A549 (cell line): ENCODE measurements at regions not wholly inside any gene's neighbourhood (a gene's known extent, or its start where the extent isn't known, plus 50 kb on each side); places are given as distances from the start of the nearest gene placed in this dataset.

Source experiments
- CBX8 ChIP-seq: fragments of 200-600 bp; sonication (generic); IDR thresholded peaks from 2 replicates; pipeline ENCODE4 v1.6.1; 2016
- CHD4 ChIP-seq: fragments of 200-600 bp; sonication (generic); IDR thresholded peaks from 2 replicates; pipeline ENCODE4 v1.6.1; 2016; ENCODE audit warnings: antibody characterized with exemption, mild to moderate bottlenecking, borderline replicate concordance

DNA sequence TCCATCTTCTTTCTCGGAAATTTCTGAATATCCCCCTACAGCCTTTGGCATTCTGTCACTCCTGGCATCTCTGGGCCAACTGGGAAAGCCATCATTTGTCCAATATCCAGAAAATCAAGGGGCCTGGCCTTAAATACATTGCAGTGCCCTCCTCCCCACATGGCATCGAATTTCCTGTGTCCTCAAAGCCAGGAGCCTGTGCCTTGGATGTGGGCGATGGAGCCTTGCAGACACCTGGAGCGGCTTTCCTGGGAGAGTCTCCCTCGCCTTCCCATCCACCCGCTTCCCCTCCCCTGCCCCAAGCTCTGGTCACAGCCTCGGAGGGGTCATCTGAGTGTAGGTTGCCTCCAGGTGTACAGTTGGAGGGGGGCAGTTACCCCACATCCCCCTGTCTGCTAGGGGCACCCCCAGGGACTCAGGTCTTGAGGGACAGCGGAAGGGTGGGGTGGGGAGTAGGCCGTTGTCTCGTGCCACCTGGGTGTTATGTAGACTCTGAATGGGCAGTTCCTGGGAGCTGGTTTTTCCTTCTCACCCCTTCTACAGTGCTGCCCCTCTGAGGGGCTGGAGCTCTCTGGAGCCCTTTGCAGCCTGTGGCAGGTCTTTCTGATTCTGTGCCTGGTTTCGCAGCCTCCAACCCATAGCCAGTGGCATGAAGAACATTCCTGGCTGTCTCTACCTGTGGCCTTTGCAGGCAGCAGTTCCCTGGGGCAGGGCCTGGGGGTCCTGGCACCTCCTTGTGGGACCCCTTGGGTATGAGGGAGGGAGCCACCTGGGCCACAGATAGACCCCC, 239.8 kb downstream of the SEC14L1 start:
- TF ChIP-seq CHD4, result no peak
- TF ChIP-seq CBX8, result no peak
